PC-3 (cell line): ENCODE measurements at regions not wholly inside any gene's neighbourhood (a gene's known extent, or its start where the extent isn't known, plus 50 kb on each side); places are given as distances from the start of the nearest gene placed in this dataset.

Experiments used
- EZH2 ChIP-seq: fragments of 300-600 bp; sonication (generic); IDR thresholded peaks from one replicate; pipeline ENCODE4 v1.6.1; 2017; ENCODE audit warnings: antibody characterized with exemption, mild to moderate bottlenecking, low read length; ENCODE audit not compliant: unreplicated experiment
- EZH2phosphoT487 ChIP-seq: fragments of 300-600 bp; sonication (generic); IDR thresholded peaks from 2 replicates; pipeline ENCODE4 v1.6.1; 2018; ENCODE audit warnings: mild to moderate bottlenecking, antibody characterized with exemption, low read length, borderline replicate concordance
- TF ChIP-seq, protein P1 (sequence below): fragments of 300-600 bp; sonication (generic); conservative IDR thresholded peaks from 2 replicates; pipeline ENCODE4 v1.5.1; 2017; ENCODE audit warnings: antibody characterized with exemption, low read depth, mild to moderate bottlenecking, low read length

- TF ChIP-seq, protein P1, sequence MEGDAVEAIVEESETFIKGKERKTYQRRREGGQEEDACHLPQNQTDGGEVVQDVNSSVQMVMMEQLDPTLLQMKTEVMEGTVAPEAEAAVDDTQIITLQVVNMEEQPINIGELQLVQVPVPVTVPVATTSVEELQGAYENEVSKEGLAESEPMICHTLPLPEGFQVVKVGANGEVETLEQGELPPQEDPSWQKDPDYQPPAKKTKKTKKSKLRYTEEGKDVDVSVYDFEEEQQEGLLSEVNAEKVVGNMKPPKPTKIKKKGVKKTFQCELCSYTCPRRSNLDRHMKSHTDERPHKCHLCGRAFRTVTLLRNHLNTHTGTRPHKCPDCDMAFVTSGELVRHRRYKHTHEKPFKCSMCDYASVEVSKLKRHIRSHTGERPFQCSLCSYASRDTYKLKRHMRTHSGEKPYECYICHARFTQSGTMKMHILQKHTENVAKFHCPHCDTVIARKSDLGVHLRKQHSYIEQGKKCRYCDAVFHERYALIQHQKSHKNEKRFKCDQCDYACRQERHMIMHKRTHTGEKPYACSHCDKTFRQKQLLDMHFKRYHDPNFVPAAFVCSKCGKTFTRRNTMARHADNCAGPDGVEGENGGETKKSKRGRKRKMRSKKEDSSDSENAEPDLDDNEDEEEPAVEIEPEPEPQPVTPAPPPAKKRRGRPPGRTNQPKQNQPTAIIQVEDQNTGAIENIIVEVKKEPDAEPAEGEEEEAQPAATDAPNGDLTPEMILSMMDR: no peak
- TF ChIP-seq EZH2 (no peak), EZH2phosphoT487 (no peak)
Observed at GRCh38 chr12:105443802-105444652, 113.5 kb downstream of the C12orf75 start.
